ENCODE measurements at regions not wholly inside any gene's neighbourhood (a gene's known extent, or its start where the extent isn't known, plus 50 kb on each side); places are given as distances from the start of the nearest gene placed in this dataset.

DNA sequence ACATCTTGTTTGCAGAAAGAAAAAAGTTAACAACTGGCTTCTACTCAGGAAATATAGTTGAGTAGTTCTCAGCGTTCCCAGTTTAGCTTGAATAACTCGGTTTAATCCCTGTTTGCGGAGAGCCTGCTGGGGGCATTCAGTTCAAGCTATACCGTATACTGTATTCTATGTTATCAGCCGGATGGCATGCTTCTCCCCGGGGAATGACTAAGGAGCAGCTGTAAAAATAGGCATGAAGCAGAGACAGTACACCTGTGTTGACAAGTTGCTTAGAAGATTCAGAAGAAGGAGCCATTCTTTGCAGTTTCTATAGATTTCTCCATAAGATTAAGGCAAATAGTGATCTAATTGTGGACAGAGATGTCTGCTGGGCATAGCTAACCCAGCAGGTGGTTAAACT, 267.8 kb upstream of the NCAM2 start:
- intact Hi-C loops (cut with DNase I) = no loop called here
- WGBS, 2 donors = 93% methylated on average over 6 of the region's 6 CpGs
- no peak for DNase-seq

DNA sequence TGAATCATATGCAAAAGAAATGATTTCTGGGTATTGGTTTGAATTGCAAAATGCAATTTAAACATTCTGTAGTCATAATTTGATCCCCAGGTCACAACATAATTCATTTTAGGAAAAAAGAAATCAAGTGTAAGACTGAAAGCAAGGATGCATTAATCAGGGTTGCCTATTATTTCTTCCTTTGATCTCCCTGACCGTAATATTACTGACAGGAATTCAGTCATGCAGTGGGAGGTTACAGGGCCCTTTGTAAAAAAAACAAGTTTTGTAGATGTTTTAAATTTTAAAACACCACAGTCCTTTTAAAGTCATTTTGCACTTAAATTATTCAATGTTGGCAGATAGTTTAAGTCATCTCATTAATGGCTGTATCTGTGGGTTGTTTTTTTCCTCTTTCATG, 263.0 kb upstream of the NCAM2 start:
- intact Hi-C loops (cut with DNase I) = no loop called here
- no peak overlapping the region for H3K4me3 ChIP-seq
- no peak for DNase-seq
- no peaks in the 10 kb centered on the region for H3K9me3 ChIP-seq
- H3K4me1 ChIP-seq = no peaks in the 10 kb centered on the region
- WGBS, 2 donors = 84 to 89% methylated on average over 1 of the region's 1 CpG
- H3K27me3 ChIP-seq = no peaks in the 10 kb centered on the region
- TF ChIP-seq EP300 (IDR thresholded peaks at IDR 0.05) (no peak), POLR2A (IDR thresholded peaks at IDR 0.05) (no peak), POLR2AphosphoS5 (IDR thresholded peaks at IDR 0.05) (no peak)
- TF ChIP-seq, protein P1, sequence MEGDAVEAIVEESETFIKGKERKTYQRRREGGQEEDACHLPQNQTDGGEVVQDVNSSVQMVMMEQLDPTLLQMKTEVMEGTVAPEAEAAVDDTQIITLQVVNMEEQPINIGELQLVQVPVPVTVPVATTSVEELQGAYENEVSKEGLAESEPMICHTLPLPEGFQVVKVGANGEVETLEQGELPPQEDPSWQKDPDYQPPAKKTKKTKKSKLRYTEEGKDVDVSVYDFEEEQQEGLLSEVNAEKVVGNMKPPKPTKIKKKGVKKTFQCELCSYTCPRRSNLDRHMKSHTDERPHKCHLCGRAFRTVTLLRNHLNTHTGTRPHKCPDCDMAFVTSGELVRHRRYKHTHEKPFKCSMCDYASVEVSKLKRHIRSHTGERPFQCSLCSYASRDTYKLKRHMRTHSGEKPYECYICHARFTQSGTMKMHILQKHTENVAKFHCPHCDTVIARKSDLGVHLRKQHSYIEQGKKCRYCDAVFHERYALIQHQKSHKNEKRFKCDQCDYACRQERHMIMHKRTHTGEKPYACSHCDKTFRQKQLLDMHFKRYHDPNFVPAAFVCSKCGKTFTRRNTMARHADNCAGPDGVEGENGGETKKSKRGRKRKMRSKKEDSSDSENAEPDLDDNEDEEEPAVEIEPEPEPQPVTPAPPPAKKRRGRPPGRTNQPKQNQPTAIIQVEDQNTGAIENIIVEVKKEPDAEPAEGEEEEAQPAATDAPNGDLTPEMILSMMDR (IDR thresholded peaks at IDR 0.05) = no peak
- no peak overlapping the region for H3K27ac ChIP-seq
- no peaks in the 10 kb centered on the region for H3K36me3 ChIP-seq

More for the DNA sequence above, 267.8 kb upstream of the NCAM2 start:
- Histone ChIP-seq H3K27me3 (no peaks in the 10 kb centered on the region), H3K9me3 (no peaks in the 10 kb centered on the region), H3K27ac (no peak overlapping the region), H3K4me1 (no peaks in the 10 kb centered on the region), H3K4me3 (no peak overlapping the region), H3K36me3 (no peaks in the 10 kb centered on the region)
- TF ChIP-seq POLR2AphosphoS5 (IDR thresholded peaks at IDR 0.05) (no peak), POLR2A (IDR thresholded peaks at IDR 0.05) (no peak), EP300 (IDR thresholded peaks at IDR 0.05) (no peak)
- TF ChIP-seq, protein P1 (IDR thresholded peaks at IDR 0.05) = no peak

DNA sequence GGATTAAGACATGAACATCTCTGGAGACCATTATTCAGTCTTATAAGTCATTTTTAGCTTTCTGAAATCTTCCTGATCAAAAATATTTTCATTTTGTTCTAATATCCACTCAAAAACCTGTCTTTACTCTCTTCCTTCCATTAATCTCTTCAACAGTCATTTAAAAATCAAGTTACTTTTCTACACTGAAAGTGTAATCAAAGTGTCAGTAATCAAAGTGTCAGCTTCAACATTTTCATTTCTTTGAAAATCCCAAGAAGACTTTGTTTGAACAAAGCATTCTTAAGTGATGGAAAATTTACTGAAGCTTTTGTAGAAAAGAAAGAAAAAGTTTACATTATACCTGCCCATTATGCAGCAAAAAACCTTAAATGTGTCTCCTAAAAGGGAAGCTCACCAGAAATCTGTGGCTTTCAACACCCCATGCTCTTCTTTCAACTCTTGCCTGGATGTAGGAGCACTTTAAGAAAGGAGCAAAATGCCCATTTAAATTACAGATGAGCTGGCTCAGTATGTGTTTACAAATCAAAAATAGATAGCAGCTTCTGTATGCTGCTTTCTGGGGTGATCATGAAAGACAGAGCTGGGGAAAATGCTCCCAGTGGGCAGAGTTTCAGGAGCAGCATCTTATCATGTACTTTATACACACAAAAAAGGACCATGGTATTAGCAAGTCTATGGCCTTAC, 260.8 kb upstream of the NCAM2 start:
- no peak overlapping the region for H3K27ac ChIP-seq
- no peak overlapping the region for H3K4me3 ChIP-seq
- intact Hi-C loops (cut with DNase I) = no loop called here
- no peak for DNase-seq
- no peaks in the 10 kb centered on the region for H3K9me3 ChIP-seq
- H3K36me3 ChIP-seq = no peaks in the 10 kb centered on the region
- no peaks in the 10 kb centered on the region for H3K27me3 ChIP-seq
- TF ChIP-seq, protein P1 (IDR thresholded peaks at IDR 0.05) = no peak
- TF ChIP-seq POLR2AphosphoS5 (IDR thresholded peaks at IDR 0.05) = no peak
- H3K4me1 ChIP-seq = no peaks in the 10 kb centered on the region

DNA sequence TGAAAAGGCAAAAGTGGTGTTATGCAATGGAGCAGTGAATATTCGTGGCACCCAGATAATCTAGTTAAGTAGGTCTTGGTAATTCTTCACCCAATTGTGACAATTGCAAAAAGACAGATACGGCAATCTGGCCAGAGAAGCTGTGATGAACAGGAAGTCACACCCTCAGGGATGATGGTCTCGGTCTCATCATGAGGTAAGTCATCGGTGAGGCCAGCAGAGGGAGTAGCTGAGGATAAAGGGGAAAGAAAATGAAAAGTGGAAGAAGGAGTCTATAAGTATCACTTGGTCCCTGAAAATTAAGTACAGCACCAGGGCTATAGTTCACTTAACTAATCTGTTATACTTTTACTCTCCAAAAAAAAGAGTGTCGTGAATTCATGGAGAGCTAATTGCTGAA, 258.8 kb upstream of the NCAM2 start:
- intact Hi-C loops (cut with DNase I) = no loop called here
- H3K4me3 ChIP-seq = no peak overlapping the region
- H3K27ac ChIP-seq = no peak overlapping the region
- H3K9me3 ChIP-seq = no peaks in the 10 kb centered on the region
- TF ChIP-seq POLR2AphosphoS5 (IDR thresholded peaks at IDR 0.05) = no peak
- TF ChIP-seq, protein P1 (IDR thresholded peaks at IDR 0.05) = no peak
- no peak for TF ChIP-seq EP300 (IDR thresholded peaks at IDR 0.05)
- no peak for TF ChIP-seq POLR2A (IDR thresholded peaks at IDR 0.05)
- WGBS, 2 donors = 83 to 90% methylated on average over 5 of the region's 5 CpGs
- no peaks in the 10 kb centered on the region for H3K36me3 ChIP-seq
- no peak for DNase-seq
- no peaks in the 10 kb centered on the region for H3K27me3 ChIP-seq
- no peaks in the 10 kb centered on the region for H3K4me1 ChIP-seq

DNA sequence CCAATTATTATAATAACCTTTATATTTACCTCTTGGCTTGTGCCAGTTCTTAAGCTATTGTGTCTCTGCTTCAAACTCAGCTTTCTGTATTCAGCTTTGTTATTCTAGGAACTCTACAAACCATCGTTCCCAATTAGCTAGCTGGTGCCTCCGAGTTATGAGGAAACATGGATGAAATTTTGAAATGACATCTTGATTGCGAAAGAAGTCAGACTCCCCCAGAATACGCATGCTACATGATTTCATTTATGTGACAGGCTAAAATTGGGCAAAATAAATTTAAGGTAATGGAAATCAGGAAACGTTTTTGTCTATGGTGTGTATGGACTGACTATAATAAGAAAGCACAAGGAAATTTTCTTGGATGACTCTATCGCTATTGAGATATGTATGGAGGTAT, 256.8 kb upstream of the NCAM2 start:
- Histone ChIP-seq H3K4me1 (no peaks in the 10 kb centered on the region), H3K27me3 (no peaks in the 10 kb centered on the region), H3K27ac (no peak overlapping the region), H3K36me3 (no peaks in the 10 kb centered on the region), H3K4me3 (no peak overlapping the region), H3K9me3 (no peaks in the 10 kb centered on the region)
- TF ChIP-seq POLR2AphosphoS5 (IDR thresholded peaks at IDR 0.05) (no peak), POLR2A (IDR thresholded peaks at IDR 0.05) (no peak), EP300 (IDR thresholded peaks at IDR 0.05) (no peak)
- TF ChIP-seq, protein P1 (IDR thresholded peaks at IDR 0.05) = no peak
- DNase-seq = no peak
- intact Hi-C loops (cut with DNase I) = no loop called here
- WGBS, 2 donors = 89 to 92% methylated on average over 6 of the region's 6 CpGs
